Cardiac muscle cell (in vitro differentiated cells and primary cell): ENCODE measurements at regions not wholly inside any gene's neighbourhood (a gene's known extent, or its start where the extent isn't known, plus 50 kb on each side); places are given as distances from the start of the nearest gene placed in this dataset.
"Not testable (repeated sequence)": the region's sequence is repeated elsewhere in the genome, so short reads cannot be mapped to it uniquely, and the experiment has no call there.

Experiments used
- DNase-seq, 2 donors: peaks; one replicate each; pipeline versions ENCODE4 v3.0.0 to v3.0.0-alpha.2; 2010 to 2017; ENCODE audit warnings: low read depth in 1 of 2, low spot score in 1 of 2
- H3K27ac ChIP-seq: fragments of 200-600 bp; sonication (generic); 2 replicates; pipeline ENCODE4 v1.5.1; 2016
- H3K27me3 ChIP-seq: fragments of 200-600 bp; sonication (generic); 2 replicates; pipeline ENCODE4 v1.6.0; 2016; ENCODE audit warnings: control low read depth
- H3K36me3 ChIP-seq: fragments of 200-600 bp; sonication (generic); 2 replicates; pipeline ENCODE4 v1.5.1; 2016; ENCODE audit warnings: control low read depth
- H3K4me1 ChIP-seq: fragments of 200-600 bp; sonication (generic); 2 replicates; pipeline ENCODE4 v1.8.1; 2017; ENCODE audit warnings: low read depth, mild to moderate bottlenecking, mixed run types
- H3K4me3 ChIP-seq: fragments of 200-600 bp; sonication (generic); 2 replicates; pipeline ENCODE4 v1.5.1; 2016; ENCODE audit warnings: mild to moderate bottlenecking
- H3K9me3 ChIP-seq: fragments of 200-600 bp; sonication (generic); 2 replicates; pipeline ENCODE4 v1.5.1; 2017; ENCODE audit warnings: low read depth, mild to moderate bottlenecking, control low read depth
- TF ChIP-seq, protein P1 (sequence below): IDR thresholded peaks from 2 replicates; pipeline ENCODE4 v1.5.1; 2012; ENCODE audit warnings: low read depth, mild to moderate bottlenecking, low read length

DNA sequence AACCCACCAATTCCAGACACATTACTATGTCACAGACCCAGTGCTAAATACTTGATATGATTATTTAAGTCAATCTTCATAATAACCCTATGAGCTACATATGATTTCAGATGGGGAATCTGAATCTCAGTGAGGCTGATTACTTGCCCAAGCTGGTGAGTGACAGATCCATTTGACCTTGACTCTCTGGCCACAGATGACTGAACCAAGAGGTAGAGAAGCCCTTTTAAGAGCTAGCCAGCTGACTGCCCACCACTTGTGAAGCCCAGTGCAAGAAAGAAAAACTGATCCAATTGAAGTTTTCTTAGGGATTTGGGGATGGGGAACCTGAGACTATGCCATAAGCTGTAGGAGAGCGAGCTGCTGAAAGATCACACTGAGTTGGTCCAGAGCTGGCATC, 124.7 kb upstream of the SPATA12 start:
- H3K4me3 ChIP-seq, result no peak overlapping the region
- no peak for DNase-seq
- no peaks in the 10 kb centered on the region for H3K27me3 ChIP-seq
- H3K4me1 ChIP-seq, result no peaks in the 10 kb centered on the region
- no peaks in the 10 kb centered on the region for H3K9me3 ChIP-seq
- TF ChIP-seq, protein P1, sequence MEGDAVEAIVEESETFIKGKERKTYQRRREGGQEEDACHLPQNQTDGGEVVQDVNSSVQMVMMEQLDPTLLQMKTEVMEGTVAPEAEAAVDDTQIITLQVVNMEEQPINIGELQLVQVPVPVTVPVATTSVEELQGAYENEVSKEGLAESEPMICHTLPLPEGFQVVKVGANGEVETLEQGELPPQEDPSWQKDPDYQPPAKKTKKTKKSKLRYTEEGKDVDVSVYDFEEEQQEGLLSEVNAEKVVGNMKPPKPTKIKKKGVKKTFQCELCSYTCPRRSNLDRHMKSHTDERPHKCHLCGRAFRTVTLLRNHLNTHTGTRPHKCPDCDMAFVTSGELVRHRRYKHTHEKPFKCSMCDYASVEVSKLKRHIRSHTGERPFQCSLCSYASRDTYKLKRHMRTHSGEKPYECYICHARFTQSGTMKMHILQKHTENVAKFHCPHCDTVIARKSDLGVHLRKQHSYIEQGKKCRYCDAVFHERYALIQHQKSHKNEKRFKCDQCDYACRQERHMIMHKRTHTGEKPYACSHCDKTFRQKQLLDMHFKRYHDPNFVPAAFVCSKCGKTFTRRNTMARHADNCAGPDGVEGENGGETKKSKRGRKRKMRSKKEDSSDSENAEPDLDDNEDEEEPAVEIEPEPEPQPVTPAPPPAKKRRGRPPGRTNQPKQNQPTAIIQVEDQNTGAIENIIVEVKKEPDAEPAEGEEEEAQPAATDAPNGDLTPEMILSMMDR, result no peak
- H3K27ac ChIP-seq, result no peak overlapping the region
- no peaks in the 10 kb centered on the region for H3K36me3 ChIP-seq

DNA sequence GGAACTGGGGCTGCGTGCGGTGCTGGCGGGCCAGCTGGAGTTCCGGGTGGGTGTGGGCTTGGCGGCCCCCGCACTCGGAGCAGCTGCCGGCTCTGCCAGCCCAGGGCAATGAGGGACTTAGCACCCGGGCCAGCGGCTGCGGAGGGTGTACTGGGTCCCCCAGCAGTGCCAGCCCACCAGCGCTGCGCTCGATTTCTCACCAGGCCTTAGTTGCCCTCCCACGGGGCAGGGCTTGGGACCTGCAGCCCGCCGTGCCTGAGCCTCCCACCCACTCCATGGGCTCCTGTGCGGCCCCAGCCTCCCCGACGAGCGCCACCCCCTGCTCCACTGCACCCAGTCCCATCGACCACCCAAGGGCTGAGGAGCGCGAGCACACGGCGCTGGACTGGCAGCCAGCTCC, 126.0 kb upstream of the SPATA12 start:
- not testable (repeated sequence) for H3K4me3 ChIP-seq, DNase-seq, H3K36me3 ChIP-seq, H3K27me3 ChIP-seq, H3K4me1 ChIP-seq, H3K27ac ChIP-seq, H3K9me3 ChIP-seq

DNA sequence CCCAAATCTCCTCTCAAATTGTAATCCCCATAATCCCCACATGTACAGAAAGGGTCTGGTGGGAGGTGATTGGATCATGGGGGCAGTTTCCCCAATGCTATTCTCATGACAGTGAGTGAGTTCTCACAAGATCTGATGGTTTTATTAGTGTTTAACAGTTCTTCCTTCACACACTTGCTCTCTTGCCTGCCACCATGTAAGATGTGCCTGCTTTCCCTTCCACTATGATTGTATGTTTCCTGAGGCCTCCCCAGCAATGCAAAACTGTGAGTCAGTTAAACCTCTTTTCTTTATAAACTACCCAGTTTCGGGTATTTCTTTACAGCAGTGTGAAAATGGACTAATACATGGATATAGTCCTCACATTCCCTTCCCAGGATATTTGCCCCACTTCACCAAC, 126.7 kb upstream of the SPATA12 start:
- H3K27me3 ChIP-seq, result no peaks in the 10 kb centered on the region
- H3K4me1 ChIP-seq, result no peaks in the 10 kb centered on the region
- H3K36me3 ChIP-seq, result no peaks in the 10 kb centered on the region
- H3K4me3 ChIP-seq, result no peak overlapping the region
- no peaks in the 10 kb centered on the region for H3K9me3 ChIP-seq
- DNase-seq, result no peak
- TF ChIP-seq, protein P1, result no peak
- no peak overlapping the region for H3K27ac ChIP-seq

DNA sequence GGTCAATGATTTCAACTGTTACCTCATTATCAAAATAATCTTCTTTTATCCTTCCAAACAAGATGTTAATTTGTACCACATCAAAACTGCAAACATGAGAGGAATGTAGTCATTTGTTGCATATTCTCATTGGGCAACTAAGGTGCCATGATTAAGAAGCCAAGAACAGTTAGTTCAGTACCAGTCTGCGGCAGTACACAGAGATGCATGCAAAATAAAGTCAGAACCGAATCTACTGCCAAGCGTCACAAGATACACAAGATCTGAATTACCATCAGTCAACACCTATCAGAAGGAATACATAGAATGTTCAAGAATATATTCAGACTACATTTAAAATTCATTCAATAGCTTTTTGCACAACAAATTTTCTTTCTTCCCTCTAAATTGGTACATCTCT, 127.6 kb upstream of the SPATA12 start:
- peaks cover 3% of the 10 kb centered on the region for H3K27me3 ChIP-seq
- H3K4me3 ChIP-seq, result no peak overlapping the region
- H3K9me3 ChIP-seq, result no peaks in the 10 kb centered on the region
- DNase-seq, result no peak
- H3K36me3 ChIP-seq, result no peaks in the 10 kb centered on the region
- peaks cover 3% of the 10 kb centered on the region for H3K4me1 ChIP-seq
- no peak overlapping the region for H3K27ac ChIP-seq
- TF ChIP-seq, protein P1, result no peak

DNA sequence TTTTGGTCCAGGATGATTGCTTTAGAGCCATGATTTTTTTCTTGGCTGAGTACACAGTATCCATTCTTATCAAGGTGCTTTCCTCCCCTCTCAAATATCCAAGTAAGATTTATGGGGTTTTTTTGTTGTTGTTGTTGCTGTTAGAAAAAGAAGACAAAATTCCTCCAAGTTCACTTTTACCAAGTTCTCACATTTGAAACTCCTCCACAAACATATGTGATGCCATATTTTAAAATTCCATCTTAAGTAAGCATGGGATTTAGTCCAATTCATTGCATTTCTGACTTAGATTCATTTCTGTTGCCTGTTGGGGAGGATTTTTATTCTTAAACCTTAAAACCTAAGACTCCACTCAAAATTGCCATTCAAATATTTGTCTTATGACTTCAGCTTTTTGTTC, 128.6 kb upstream of the SPATA12 start:
- no peak for DNase-seq
- no peaks in the 10 kb centered on the region for H3K9me3 ChIP-seq
- peaks cover 3% of the 10 kb centered on the region for H3K4me1 ChIP-seq
- no peak overlapping the region for H3K27ac ChIP-seq
- H3K36me3 ChIP-seq, result no peaks in the 10 kb centered on the region
- TF ChIP-seq, protein P1, result no peak
- peaks cover 3% of the 10 kb centered on the region for H3K27me3 ChIP-seq
- no peak overlapping the region for H3K4me3 ChIP-seq

DNA sequence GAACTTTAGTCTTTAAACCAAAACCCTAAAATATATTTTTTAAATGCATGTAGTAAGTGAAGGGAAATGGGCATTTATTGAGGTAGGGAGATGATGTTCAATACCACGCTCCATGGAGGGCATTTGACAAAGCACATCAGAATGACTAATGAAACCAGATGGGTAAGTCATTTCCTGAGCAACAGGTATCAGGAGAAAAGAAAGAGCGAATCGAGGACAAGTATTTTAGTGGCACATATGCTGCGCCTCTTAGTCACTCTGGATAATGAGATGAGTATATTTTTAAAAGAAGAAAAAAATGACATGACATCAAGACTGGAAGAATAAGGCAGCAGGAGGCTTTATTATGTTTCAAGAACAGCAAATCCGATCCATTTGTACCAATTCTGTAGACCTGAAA, 129.0 kb upstream of the ARHGEF3 start:
- no peak overlapping the region for H3K27ac ChIP-seq
- TF ChIP-seq, protein P1, result no peak
- peaks cover 3% of the 10 kb centered on the region for H3K4me1 ChIP-seq
- no peaks in the 10 kb centered on the region for H3K9me3 ChIP-seq
- peaks cover 3% of the 10 kb centered on the region for H3K27me3 ChIP-seq
- no peaks in the 10 kb centered on the region for H3K36me3 ChIP-seq
- no peak overlapping the region for H3K4me3 ChIP-seq
- DNase-seq, result no peak
